KOPT-K1 (cell line): ENCODE measurements at regions not wholly inside any gene's neighbourhood (a gene's known extent, or its start where the extent isn't known, plus 50 kb on each side); places are given as distances from the start of the nearest gene placed in this dataset.

Experiments
- H3K27ac ChIP-seq: fragments of 200-600 bp; sonication (generic); 2 replicates; pipeline ENCODE4 v1.5.1; 2016; ENCODE audit warnings: antibody characterized with exemption, mild to moderate bottlenecking, low read depth, low read length; ENCODE audit not compliant: poor library complexity, severe bottlenecking
- H3K36me3 ChIP-seq: fragments of 200-600 bp; sonication (generic); 2 replicates; pipeline ENCODE4 v1.5.1; 2017; ENCODE audit warnings: antibody characterized with exemption, mild to moderate bottlenecking, low read length, moderate library complexity; ENCODE audit not compliant: insufficient read depth
- H3K9me3 ChIP-seq: fragments of 200-600 bp; sonication (generic); 2 replicates; pipeline ENCODE4 v1.5.1; 2017; ENCODE audit warnings: antibody characterized with exemption, low read length, mild to moderate bottlenecking; ENCODE audit not compliant: insufficient read depth, poor library complexity, severe bottlenecking

- H3K27ac ChIP-seq, result no peak overlapping the region
- no peaks in the 10 kb centered on the region for H3K36me3 ChIP-seq
- H3K9me3 ChIP-seq, result no peaks in the 10 kb centered on the region
Measured at GRCh38 chr7:110564246-110564645, 526.7 kb upstream of the LRRN3 start.

DNA sequence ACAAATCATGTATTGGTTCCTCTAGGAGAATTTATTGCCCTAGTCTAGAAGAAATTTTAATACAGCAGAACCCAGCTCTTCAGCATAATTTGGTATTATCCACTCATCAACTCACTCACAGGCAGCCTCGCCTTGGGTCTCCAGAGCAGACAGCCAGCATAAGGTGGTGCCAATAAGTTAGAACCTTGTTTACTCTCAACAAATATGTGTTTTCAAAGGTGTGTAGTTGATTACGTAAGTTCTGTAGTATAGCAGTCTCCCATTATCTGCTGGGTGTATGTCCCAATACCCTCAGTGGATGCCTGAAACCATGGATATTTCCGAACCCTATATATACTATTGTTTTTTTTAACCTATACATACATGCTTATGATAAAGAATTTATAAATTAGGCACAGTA is 522.5 kb upstream of the LRRN3 start:
- H3K36me3 ChIP-seq, result no peaks in the 10 kb centered on the region
- no peaks in the 10 kb centered on the region for H3K9me3 ChIP-seq
- no peak overlapping the region for H3K27ac ChIP-seq

DNA sequence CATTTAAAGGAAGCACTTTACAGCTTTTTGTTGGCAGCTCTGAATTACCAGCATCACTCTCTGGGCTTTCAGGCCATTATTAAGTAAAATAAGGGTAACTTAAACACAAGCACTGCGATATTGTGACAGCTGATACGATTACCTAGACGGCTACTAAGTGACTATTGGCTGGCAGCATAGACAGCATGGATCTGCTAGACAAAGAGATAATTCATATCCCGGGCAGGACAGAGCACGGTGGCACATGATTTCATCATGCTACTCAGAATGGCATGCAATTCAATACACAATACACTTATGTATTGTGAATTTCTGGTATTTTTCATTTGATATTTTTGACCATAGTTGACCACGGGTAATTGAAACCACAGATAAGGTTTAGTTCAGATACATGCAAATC is 522.0 kb upstream of the LRRN3 start:
- Histone ChIP-seq H3K9me3 (no peaks in the 10 kb centered on the region), H3K27ac (no peak overlapping the region), H3K36me3 (no peaks in the 10 kb centered on the region)

DNA sequence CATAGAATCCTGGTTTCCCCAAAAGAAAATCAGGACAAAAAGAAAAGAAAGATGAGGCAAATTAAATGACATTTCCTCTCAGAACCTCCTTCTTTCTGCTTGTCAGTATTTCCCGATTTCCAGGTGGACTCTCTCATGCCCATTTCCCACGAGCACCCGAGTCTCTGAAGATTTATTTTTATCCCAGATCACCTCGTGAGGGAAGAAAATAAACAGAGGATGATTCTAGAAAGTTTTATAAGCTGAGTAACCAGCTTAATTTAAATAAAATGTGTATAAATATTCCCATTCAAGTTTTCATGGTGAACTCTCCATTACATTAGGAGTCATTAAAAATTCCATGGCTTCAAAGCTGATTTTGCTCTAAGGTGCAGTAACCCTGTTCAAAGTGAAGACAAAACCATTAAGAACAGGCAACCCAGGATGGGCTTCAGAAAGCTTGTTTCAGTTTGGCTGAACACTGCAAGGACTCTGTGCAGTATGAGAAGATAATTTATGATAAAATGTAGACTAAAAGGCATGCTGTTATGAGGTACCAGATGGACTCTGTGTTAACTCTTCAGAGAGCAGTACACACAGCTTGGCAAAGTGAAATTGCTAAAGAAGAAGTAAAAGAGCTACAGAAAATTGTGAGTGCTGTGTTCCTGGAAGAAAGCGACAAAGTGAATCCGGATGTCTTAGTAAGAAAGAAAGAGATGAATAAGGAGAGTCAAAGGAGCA is 521.3 kb upstream of the LRRN3 start:
- no peaks in the 10 kb centered on the region for H3K9me3 ChIP-seq
- no peak overlapping the region for H3K27ac ChIP-seq
- H3K36me3 ChIP-seq, result no peaks in the 10 kb centered on the region

- H3K9me3 ChIP-seq, result no peaks in the 10 kb centered on the region
- H3K27ac ChIP-seq, result no peak overlapping the region
- H3K36me3 ChIP-seq, result no peaks in the 10 kb centered on the region
Measured at GRCh38 chr7:110573862-110574528, 516.9 kb upstream of the LRRN3 start.

GRCh38 chr7:110587294-110587693 is 503.6 kb upstream of the LRRN3 start:
- H3K27ac ChIP-seq, result no peak overlapping the region
- no peaks in the 10 kb centered on the region for H3K36me3 ChIP-seq
- H3K9me3 ChIP-seq, result no peaks in the 10 kb centered on the region

- Histone ChIP-seq H3K27ac (no peak overlapping the region), H3K9me3 (no peaks in the 10 kb centered on the region), H3K36me3 (no peaks in the 10 kb centered on the region)
Measured at GRCh38 chr7:110590415-110590814, 500.5 kb upstream of the LRRN3 start.

- H3K36me3 ChIP-seq, result no peaks in the 10 kb centered on the region
- H3K9me3 ChIP-seq, result no peaks in the 10 kb centered on the region
- no peak overlapping the region for H3K27ac ChIP-seq
Measured at GRCh38 chr7:110591341-110591740, 499.6 kb upstream of the LRRN3 start.

DNA sequence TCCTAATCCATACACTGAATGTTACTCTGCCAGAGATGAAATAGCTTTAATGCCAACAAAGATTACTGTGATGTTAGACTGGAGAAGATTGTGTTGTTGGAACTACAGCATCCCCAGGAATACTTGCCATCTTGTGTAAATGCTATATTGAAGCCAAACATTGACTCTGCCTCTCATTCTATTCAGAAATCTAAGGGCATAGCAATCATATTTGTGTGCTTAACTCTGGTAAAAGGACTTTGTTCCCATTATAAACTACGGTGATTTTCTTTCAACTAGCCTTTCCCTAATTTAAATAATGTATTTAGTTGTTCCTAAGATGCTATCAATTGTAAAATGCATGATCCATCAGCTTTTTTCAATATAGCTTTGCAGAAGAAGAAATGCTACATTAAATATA is 498.4 kb upstream of the LRRN3 start:
- Histone ChIP-seq H3K27ac (no peak overlapping the region), H3K9me3 (no peaks in the 10 kb centered on the region)

DNA sequence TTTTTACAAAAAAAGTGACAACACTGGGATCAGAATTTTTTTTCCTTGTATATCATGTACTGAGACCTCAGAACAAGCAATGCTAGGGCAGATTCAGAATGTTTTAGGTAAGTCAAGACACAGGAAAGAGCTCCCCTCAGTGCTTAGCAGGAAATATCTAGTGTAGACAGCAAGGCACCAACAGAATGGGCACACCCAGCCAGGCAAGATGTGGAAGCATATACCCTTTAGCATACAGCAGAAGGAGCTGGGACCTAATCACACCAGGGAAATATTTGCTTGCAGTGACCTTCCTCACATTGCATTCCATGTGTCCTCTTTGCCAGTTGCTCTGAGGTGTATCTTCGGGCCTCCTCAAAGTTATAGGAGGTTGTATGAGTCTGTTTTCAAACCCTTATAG is 497.6 kb upstream of the LRRN3 start:
- Histone ChIP-seq H3K27ac (no peak overlapping the region), H3K36me3 (no peaks in the 10 kb centered on the region), H3K9me3 (no peaks in the 10 kb centered on the region)

More for the DNA sequence above, 498.4 kb upstream of the LRRN3 start:
- no peaks in the 10 kb centered on the region for H3K36me3 ChIP-seq

- H3K36me3 ChIP-seq, result no peaks in the 10 kb centered on the region
- no peak overlapping the region for H3K27ac ChIP-seq
- no peaks in the 10 kb centered on the region for H3K9me3 ChIP-seq
Measured at GRCh38 chr7:110595694-110596093, 495.2 kb upstream of the LRRN3 start.

DNA sequence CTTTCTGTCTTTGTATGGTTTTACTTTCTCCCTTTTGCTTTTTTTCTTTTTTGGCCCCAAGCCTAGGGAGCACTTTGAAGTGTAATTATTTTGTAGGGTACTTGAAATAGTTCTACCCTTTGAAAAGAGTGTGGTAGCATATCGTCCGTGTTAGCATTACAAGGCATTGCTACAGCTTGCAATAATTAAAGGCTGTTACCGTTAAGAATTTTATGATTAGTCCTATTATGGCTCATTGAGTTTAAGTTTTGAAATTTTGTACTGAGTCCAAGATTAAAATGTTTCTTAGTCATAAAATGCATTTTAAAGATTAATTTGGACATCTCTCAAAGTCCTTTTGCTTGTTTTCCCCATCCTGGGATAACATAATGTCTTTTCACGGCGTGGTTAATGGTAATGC is 490.0 kb upstream of the LRRN3 start:
- no peaks in the 10 kb centered on the region for H3K36me3 ChIP-seq
- H3K9me3 ChIP-seq, result no peaks in the 10 kb centered on the region
- H3K27ac ChIP-seq, result no peak overlapping the region

GRCh38 chr7:110601710-110602109 is 489.2 kb upstream of the LRRN3 start:
- Histone ChIP-seq H3K9me3 (no peaks in the 10 kb centered on the region), H3K27ac (no peak overlapping the region), H3K36me3 (no peaks in the 10 kb centered on the region)

- no peaks in the 10 kb centered on the region for H3K9me3 ChIP-seq
- no peak overlapping the region for H3K27ac ChIP-seq
- no peaks in the 10 kb centered on the region for H3K36me3 ChIP-seq
Measured at GRCh38 chr7:110604206-110604605, 486.7 kb upstream of the LRRN3 start.

DNA sequence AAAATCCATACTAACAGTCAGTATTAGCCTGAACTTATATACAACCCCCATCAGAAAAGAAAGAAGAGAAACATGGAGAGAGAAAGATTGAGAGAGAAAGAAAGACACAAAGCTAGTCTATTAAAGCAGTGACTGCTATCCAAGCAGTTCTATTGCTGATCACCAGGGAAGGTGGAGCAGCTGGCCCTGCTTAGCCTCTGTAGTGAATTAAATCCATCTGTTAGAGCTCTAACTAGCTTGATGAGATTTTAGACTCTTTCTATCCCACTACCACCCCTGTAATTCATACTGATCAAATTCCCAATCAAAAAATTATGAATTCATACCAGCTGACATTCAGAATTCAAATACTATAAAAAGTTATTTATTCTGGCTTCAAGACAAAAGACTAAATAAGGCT is 486.0 kb upstream of the LRRN3 start:
- Histone ChIP-seq H3K27ac (no peak overlapping the region), H3K9me3 (no peaks in the 10 kb centered on the region), H3K36me3 (no peaks in the 10 kb centered on the region)
